Activated naive CD4-positive, alpha-beta T cell treated with anti-CD3 and anti-CD28 coated beads, Interleukin-2, amount 10 ng/mL, durations not matched to agents 7 days and 5 days (primary cell): ENCODE measurements at regions not wholly inside any gene's neighbourhood (a gene's known extent, or its start where the extent isn't known, plus 50 kb on each side); places are given as distances from the start of the nearest gene placed in this dataset.

ENCODE experiments used
- CTCF ChIA-PET: fragments of 350-600 bp; sonication (Branson Sonifier 250); formaldehyde crosslinking; loops from one replicate; lab custom pipeline; 2021; ENCODE audit warnings: antibody characterized with exemption; lab: Charles Lee
- DNase-seq: peaks from one replicate; pipeline ENCODE4 v3.0.0-alpha.2; 2020
- H3K27ac Mint-ChIP-seq: one replicate; pipeline ENCODE4 v1.8.0; 2021; ENCODE audit warnings: mild to moderate bottlenecking, moderate library complexity, mixed read lengths
- H3K27me3 Mint-ChIP-seq: one replicate; pipeline ENCODE4 v1.8.0; 2021; ENCODE audit warnings: mild to moderate bottlenecking, mixed read lengths
- H3K36me3 Mint-ChIP-seq: one replicate; pipeline ENCODE4 v1.8.0; 2021; ENCODE audit warnings: mixed read lengths
- H3K4me1 Mint-ChIP-seq: one replicate; pipeline ENCODE4 v1.8.0; 2021; ENCODE audit warnings: mixed read lengths
- H3K4me3 Mint-ChIP-seq: one replicate; pipeline ENCODE4 v1.8.0; 2021; ENCODE audit warnings: mild to moderate bottlenecking, moderate library complexity, mixed read lengths
- H3K9me3 Mint-ChIP-seq: one replicate; pipeline ENCODE4 v1.8.0; 2021; ENCODE audit warnings: mixed read lengths

DNA sequence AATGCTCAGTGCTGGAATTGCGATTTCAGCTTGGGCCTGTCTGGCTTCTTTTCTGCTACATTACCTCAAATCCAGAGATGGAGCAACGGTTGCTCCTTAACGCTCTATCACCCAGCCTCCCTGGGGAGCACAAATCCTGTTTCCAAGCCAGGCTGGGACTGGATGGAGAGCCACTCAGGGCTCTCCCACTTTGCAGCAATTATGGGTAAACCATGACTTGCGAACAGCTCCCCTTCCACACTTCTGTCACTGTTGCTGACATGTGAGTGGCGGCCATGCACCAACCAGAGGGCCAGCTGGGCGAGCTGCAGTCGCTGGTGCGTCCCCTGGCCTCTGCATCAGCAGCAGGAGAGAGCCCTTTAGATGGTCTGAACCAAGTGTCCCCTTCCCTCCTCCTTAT, 65.1 kb upstream of the RAB4A start:
- Mint-ChIP-seq H3K4me1 (peaks cover 31% of the 10 kb centered on the region), H3K4me3 (no peak overlapping the region), H3K36me3 (no peaks in the 10 kb centered on the region), H3K27me3 (peaks cover 9% of the 10 kb centered on the region), H3K27ac (no peak overlapping the region), H3K9me3 (no peaks in the 10 kb centered on the region)
- CTCF ChIA-PET: no interaction called here
- DNase-seq: no peak

- Mint-ChIP-seq H3K4me3 (no peak overlapping the region), H3K27ac (no peak overlapping the region), H3K4me1 (peaks cover 28% of the 10 kb centered on the region), H3K36me3 (no peaks in the 10 kb centered on the region), H3K27me3 (peaks cover 9% of the 10 kb centered on the region), H3K9me3 (no peaks in the 10 kb centered on the region)
- DNase-seq: no peak
- CTCF ChIA-PET: no interaction called here
Measured at GRCh38 chr1:229207916-229208315, 63.0 kb upstream of the RAB4A start.

- no peak for DNase-seq
- Mint-ChIP-seq H3K36me3 (no peaks in the 10 kb centered on the region), H3K27me3 (peaks cover 9% of the 10 kb centered on the region), H3K27ac (no peak overlapping the region), H3K4me3 (no peak overlapping the region), H3K4me1 (peaks cover 28% of the 10 kb centered on the region), H3K9me3 (no peaks in the 10 kb centered on the region)
- CTCF ChIA-PET: interaction anchor here (1.2 kb wide), 1 partner anchor 406 kb away, joined by 3 read pairs; no protein-coding TSS in a partner anchor
Measured at GRCh38 chr1:229208481-229208880, 62.4 kb upstream of the RAB4A start.

- H3K4me3 Mint-ChIP-seq: no peak overlapping the region
- CTCF ChIA-PET: interaction anchor here (0.6 to 1.2 kb wide), 3 partner anchors 154 to 421 kb away, joined by 3 read pairs; no protein-coding TSS in a partner anchor
- H3K36me3 Mint-ChIP-seq: no peaks in the 10 kb centered on the region
- H3K27ac Mint-ChIP-seq: no peak overlapping the region
- peaks cover 9% of the 10 kb centered on the region for H3K27me3 Mint-ChIP-seq
- H3K9me3 Mint-ChIP-seq: no peaks in the 10 kb centered on the region
- DNase-seq: peak; percentile 36
- H3K4me1 Mint-ChIP-seq: peaks cover 28% of the 10 kb centered on the region
Measured at GRCh38 chr1:229209386-229209785, 61.5 kb upstream of the RAB4A start.

DNA sequence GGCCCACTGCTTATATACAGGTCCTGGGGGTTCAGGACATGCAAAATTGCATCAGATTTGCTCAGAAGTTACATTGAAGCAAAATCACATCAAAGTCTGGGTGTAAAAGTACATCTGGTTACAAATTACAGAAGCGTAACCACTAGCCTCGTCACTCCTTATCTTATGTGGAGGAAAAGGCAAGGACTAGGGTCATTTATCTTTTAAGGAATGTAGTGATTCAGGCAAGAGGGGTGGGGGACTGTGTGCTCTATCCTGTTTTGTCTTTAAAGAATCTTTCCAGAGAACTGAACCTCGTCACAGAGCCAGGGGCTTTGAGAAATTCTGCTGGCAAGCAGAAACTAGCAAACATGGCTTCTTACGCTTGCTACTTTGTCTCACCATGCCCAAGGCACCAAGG, 61.1 kb upstream of the RAB4A start:
- no peak overlapping the region for H3K27ac Mint-ChIP-seq
- H3K4me3 Mint-ChIP-seq: no peak overlapping the region
- no peak for DNase-seq
- peaks cover 9% of the 10 kb centered on the region for H3K27me3 Mint-ChIP-seq
- H3K9me3 Mint-ChIP-seq: no peaks in the 10 kb centered on the region
- peaks cover 26% of the 10 kb centered on the region for H3K4me1 Mint-ChIP-seq
- CTCF ChIA-PET: interaction anchor here (0.6 to 1.2 kb wide), 2 partner anchors 154 to 407 kb away, joined by 3 read pairs; no protein-coding TSS in a partner anchor
- no peaks in the 10 kb centered on the region for H3K36me3 Mint-ChIP-seq

- no peak for DNase-seq
- no peaks in the 10 kb centered on the region for H3K9me3 Mint-ChIP-seq
- H3K4me1 Mint-ChIP-seq: peaks cover 21% of the 10 kb centered on the region
- H3K36me3 Mint-ChIP-seq: no peaks in the 10 kb centered on the region
- no peak overlapping the region for H3K4me3 Mint-ChIP-seq
- no peak overlapping the region for H3K27ac Mint-ChIP-seq
- H3K27me3 Mint-ChIP-seq: peaks cover 9% of the 10 kb centered on the region
- CTCF ChIA-PET: no interaction called here
Measured at GRCh38 chr1:229210844-229211243, 60.1 kb upstream of the RAB4A start.

DNA sequence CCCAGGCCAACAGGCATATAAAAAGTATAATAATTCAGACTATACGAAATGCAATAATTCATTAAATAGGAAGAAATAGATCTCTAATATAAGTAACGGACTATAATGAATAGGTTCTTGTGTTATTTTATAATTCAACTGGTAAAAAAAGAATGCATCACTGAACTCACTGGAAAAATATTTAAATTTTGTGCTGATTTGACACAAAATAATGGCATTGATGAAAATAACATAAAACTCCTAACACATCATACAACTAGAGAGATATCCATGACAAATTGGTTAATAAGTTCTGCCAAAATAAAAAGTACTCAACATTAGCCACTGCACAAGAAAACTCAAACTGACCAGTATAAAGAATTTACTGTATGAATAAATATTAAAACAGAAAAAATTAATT, 57.1 kb upstream of the RAB4A start:
- H3K36me3 Mint-ChIP-seq: no peaks in the 10 kb centered on the region
- H3K27ac Mint-ChIP-seq: no peak overlapping the region
- peaks cover 11% of the 10 kb centered on the region for H3K27me3 Mint-ChIP-seq
- CTCF ChIA-PET: no interaction called here
- H3K4me1 Mint-ChIP-seq: peaks cover 14% of the 10 kb centered on the region
- H3K9me3 Mint-ChIP-seq: no peaks in the 10 kb centered on the region
- no peak overlapping the region for H3K4me3 Mint-ChIP-seq
- DNase-seq: no peak

DNA sequence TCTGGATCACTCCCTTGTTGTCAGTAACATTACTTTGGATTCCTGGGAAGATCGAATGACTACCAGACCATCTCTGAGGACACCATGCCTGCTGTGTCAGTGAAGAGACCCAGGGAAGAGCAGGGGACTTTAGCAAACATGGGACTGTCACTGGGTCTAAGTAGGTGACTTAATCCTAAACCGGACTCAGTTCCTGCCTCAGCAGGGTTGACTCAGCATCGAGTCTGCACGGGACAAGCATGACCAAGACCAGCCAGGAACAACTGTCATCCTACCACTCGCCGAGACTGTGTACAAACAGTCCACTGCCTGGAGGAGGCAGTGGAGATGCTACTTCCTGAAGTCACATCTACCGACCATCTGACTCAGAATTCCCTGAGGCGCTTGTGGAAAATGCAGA, 53.2 kb upstream of the RAB4A start:
- DNase-seq: no peak
- H3K27me3 Mint-ChIP-seq: peaks cover 11% of the 10 kb centered on the region
- no peak overlapping the region for H3K4me3 Mint-ChIP-seq
- no peaks in the 10 kb centered on the region for H3K36me3 Mint-ChIP-seq
- H3K27ac Mint-ChIP-seq: no peak overlapping the region
- no peaks in the 10 kb centered on the region for H3K4me1 Mint-ChIP-seq
- CTCF ChIA-PET: no interaction called here
- H3K9me3 Mint-ChIP-seq: no peaks in the 10 kb centered on the region

- DNase-seq: no peak
- CTCF ChIA-PET: no interaction called here
- H3K27ac Mint-ChIP-seq: no peak overlapping the region
Measured at GRCh38 chr1:229218612-229219025, 52.3 kb upstream of the RAB4A start.

DNA sequence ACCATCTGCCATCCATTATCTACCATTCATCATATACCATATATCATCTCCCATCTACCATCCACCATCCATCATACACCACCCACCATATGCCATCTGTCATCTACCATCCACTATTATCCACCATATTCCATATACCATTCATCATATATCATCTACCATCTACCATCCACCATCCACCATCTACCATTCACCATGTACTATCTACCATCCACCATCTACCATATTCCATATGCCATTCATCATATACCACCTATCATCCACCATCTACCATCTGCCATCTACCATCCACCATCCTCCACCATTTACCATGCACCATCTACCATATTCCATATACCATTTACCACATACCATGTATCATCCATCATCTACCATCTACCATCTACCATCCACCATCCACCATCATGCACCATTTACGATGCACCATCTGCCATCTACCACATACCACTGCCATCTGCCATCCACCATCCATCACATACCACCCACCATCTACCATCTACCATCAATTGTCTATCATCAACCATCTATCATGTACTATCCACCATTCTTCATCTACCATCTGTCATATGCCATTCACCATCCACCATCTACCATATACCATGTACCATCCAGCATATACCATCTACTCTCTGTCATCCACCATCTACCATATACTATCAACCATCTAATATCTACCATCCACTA, 50.6 kb upstream of the RAB4A start:
- Mint-ChIP-seq H3K9me3 (no peaks in the 10 kb centered on the region), H3K27me3 (peaks cover 14% of the 10 kb centered on the region), H3K27ac (no peak overlapping the region), H3K36me3 (no peaks in the 10 kb centered on the region), H3K4me1 (no peaks in the 10 kb centered on the region), H3K4me3 (no peak overlapping the region)
- DNase-seq: no peak
- CTCF ChIA-PET: no interaction called here

More at GRCh38 chr1:229218612-229219025, 52.3 kb upstream of the RAB4A start:
- no peaks in the 10 kb centered on the region for H3K4me1 Mint-ChIP-seq
- no peaks in the 10 kb centered on the region for H3K36me3 Mint-ChIP-seq
- no peak overlapping the region for H3K4me3 Mint-ChIP-seq
- H3K27me3 Mint-ChIP-seq: peaks cover 11% of the 10 kb centered on the region
- no peaks in the 10 kb centered on the region for H3K9me3 Mint-ChIP-seq

GRCh38 chr1:229221106-229222019, 49.5 kb upstream of the RAB4A start:
- H3K27me3 Mint-ChIP-seq: peaks cover 15% of the 10 kb centered on the region
- H3K9me3 Mint-ChIP-seq: no peaks in the 10 kb centered on the region
- no peak overlapping the region for H3K4me3 Mint-ChIP-seq
- no peak overlapping the region for H3K27ac Mint-ChIP-seq
- no peak for DNase-seq
- CTCF ChIA-PET: interaction anchor here (1.1 kb wide), 1 partner anchor 9 kb away, joined by 5 read pairs; no protein-coding TSS in a partner anchor
- no peaks in the 10 kb centered on the region for H3K4me1 Mint-ChIP-seq
- no peaks in the 10 kb centered on the region for H3K36me3 Mint-ChIP-seq
